ENCODE measurements at regions not wholly inside any gene's neighbourhood (a gene's known extent, or its start where the extent isn't known, plus 50 kb on each side); places are given as distances from the start of the nearest gene placed in this dataset.
A peak's percentile ranks its signal among the peaks of the same experiment; 100 is the strongest.
"Not testable (repeated sequence)": the region's sequence is repeated elsewhere in the genome, so short reads cannot be mapped to it uniquely, and the experiment has no call there.

GRCh38 chr12:92436856-92437255 is 265.9 kb upstream of the PLEKHG7 start:
- no peak for DNase-seq (ENCODE audit: low read depth)

- no peak for DNase-seq (ENCODE audit: low read depth)
Measured at GRCh38 chr12:92434607-92435025, 268.2 kb upstream of the PLEKHG7 start.

- DNase-seq (ENCODE audit: low read depth) = no peak
Measured at GRCh38 chr12:92432724-92433441, 269.9 kb upstream of the PLEKHG7 start.

- DNase-seq (ENCODE audit: low read depth) = no peak
Measured at GRCh38 chr12:92431146-92431545, 271.6 kb upstream of the PLEKHG7 start.

GRCh38 chr12:92426332-92426731 is 276.5 kb upstream of the PLEKHG7 start:
- no peak for DNase-seq (ENCODE audit: low read depth)

GRCh38 chr12:92425165-92425564 is 277.6 kb upstream of the PLEKHG7 start:
- no peak for DNase-seq (ENCODE audit: low read depth)

GRCh38 chr12:92424338-92424737 is 278.5 kb upstream of the PLEKHG7 start:
- DNase-seq (ENCODE audit: low read depth) = peak; percentile 45

GRCh38 chr12:92421701-92422100 is 276.1 kb upstream of the BTG1 start:
- peak; percentile 42 for DNase-seq (ENCODE audit: low read depth)

GRCh38 chr12:92421042-92421441 is 275.4 kb upstream of the BTG1 start:
- DNase-seq (ENCODE audit: low read depth) = no peak

- DNase-seq (ENCODE audit: low read depth) = no peak
Measured at GRCh38 chr12:92419201-92419600, 273.6 kb upstream of the BTG1 start.

GRCh38 chr12:92418381-92418780 is 272.7 kb upstream of the BTG1 start:
- no peak for DNase-seq (ENCODE audit: low read depth)

GRCh38 chr12:92417373-92417772 is 271.7 kb upstream of the BTG1 start:
- DNase-seq (ENCODE audit: low read depth) = no peak

GRCh38 chr12:92416385-92416812 is 270.8 kb upstream of the BTG1 start:
- DNase-seq (ENCODE audit: low read depth) = no peak

- DNase-seq (ENCODE audit: low read depth) = no peak
Measured at GRCh38 chr12:92414170-92415070, 268.8 kb upstream of the BTG1 start.

- no peak for DNase-seq (ENCODE audit: low read depth)
Measured at GRCh38 chr12:92413286-92413685, 267.6 kb upstream of the BTG1 start.

GRCh38 chr12:92412856-92413255 is 267.2 kb upstream of the BTG1 start:
- DNase-seq (ENCODE audit: low read depth) = no peak

- no peak for DNase-seq (ENCODE audit: low read depth)
Measured at GRCh38 chr12:92411687-92412086, 266.0 kb upstream of the BTG1 start.

GRCh38 chr12:92408072-92408900 is 262.6 kb upstream of the BTG1 start:
- peak; percentile 38 for DNase-seq (ENCODE audit: low read depth)

GRCh38 chr12:92406404-92407070 is 260.9 kb upstream of the BTG1 start:
- not testable (repeated sequence) for DNase-seq (ENCODE audit: low read depth)

GRCh38 chr12:92405801-92406251 is 260.2 kb upstream of the BTG1 start:
- not testable (repeated sequence) for DNase-seq (ENCODE audit: low read depth)

- DNase-seq (ENCODE audit: low read depth) = no peak
Measured at GRCh38 chr12:92404921-92405320, 259.3 kb upstream of the BTG1 start.

Measured in HT1080 (cell line).